Psoas muscle (tissue), 7 donors: ENCODE measurements at regions not wholly inside any gene's neighbourhood (a gene's known extent, or its start where the extent isn't known, plus 50 kb on each side); places are given as distances from the start of the nearest gene placed in this dataset.

ENCODE experiments used
- ATAC-seq, 4 donors: fragments of 200-7000 bp; cut with Tn5 transposase; one replicate each; pipeline ENCODE4 v1.9.1; 2020; ENCODE audit warnings: moderate library complexity in 3 of 4, mild to moderate bottlenecking in 2 of 4
- DNase-seq, 2 donors: peaks; one replicate each; pipeline ENCODE4 v3.0.0-alpha.2; 2020
- H3K27ac ChIP-seq: fragments of 200-600 bp; one replicate; pipeline ENCODE4 v1.8.0; 2022
- H3K27me3 ChIP-seq, 3 donors: fragments of 200-600 bp in 1 of 3; one replicate each; pipeline versions ENCODE4 v1.6.1 to v1.8.0; 2013 to 2022; ENCODE audit warnings: low read length in 2 of 3, mild to moderate bottlenecking in 2 of 3, moderate library complexity in 1 of 3; ENCODE audit not compliant: insufficient read depth in 3 of 3
- H3K36me3 ChIP-seq, 2 donors: fragments of 200-600 bp in 1 of 2; one replicate each; pipeline versions ENCODE4 v1.6.1 to v1.8.0; 2013 to 2022; ENCODE audit warnings: low read depth in 1 of 2, mild to moderate bottlenecking in 1 of 2, moderate library complexity in 1 of 2; ENCODE audit not compliant: insufficient read depth in 1 of 2
- H3K4me1 ChIP-seq: fragments of 200-600 bp; one replicate; pipeline ENCODE4 v1.8.0; 2022
- H3K4me3 ChIP-seq: fragments of 200-600 bp; one replicate; pipeline ENCODE4 v1.8.0; 2022; ENCODE audit warnings: mild to moderate bottlenecking
- H3K9me3 ChIP-seq: fragments of 200-600 bp; one replicate; pipeline ENCODE4 v1.8.0; 2022
- CTCF ChIP-seq: fragments of 200-600 bp; IDR thresholded peaks from one replicate; pipeline ENCODE4 v1.8.0; 2022; ENCODE audit warnings: antibody characterized with exemption
- WGBS, 3 donors: extraction: QIAGEN DNeasy Blood & Tissue Kit; methylation state at CpG; one replicate each; pipeline versions ENCODE4 v1.1.6 to v1.1.7; 2013; 5-methylcytosine and 5-hydroxymethylcytosine counted together
- intact Hi-C, 2 donors: fragments of 100-400 bp; cut with DNase I; formaldehyde crosslinking; loops; one replicate each; pipeline versions ENCODE4 v1.11.0 to v1.14.2; 2022
- donor health status: healthy with polysubstance abuse.
- donor health status: DM: no; HTN: no; CAD: no; lungs with moderate emphysema.
- donor health status: Bipolar disorder and iron deficiency.
- donor health status: healthy.
- donor health status: DM: yes; HTN: yes; CAD: no.
- donor health status: DM: no; HTN: no; CAD: no.
- donor health status: DM: yes; HTN: yes; CAD: no.

GRCh38 chr1:223038288-223039006 is 104.6 kb downstream of the TLR5 start:
- WGBS, 3 donors = 83 to 92% (median 85%) methylated on average over 19 of the region's 19 CpGs
- ATAC-seq (no peak), DNase-seq (no peak)
- Histone ChIP-seq H3K9me3 (no peaks in the 10 kb centered on the region), H3K4me1 (no peaks in the 10 kb centered on the region), H3K27me3 (no peaks in the 10 kb centered on the region), H3K36me3 (no peaks in the 10 kb centered on the region), H3K27ac (no peak overlapping the region), H3K4me3 (no peak overlapping the region)
- no peak for TF ChIP-seq CTCF
- intact Hi-C loops = no loop called here

GRCh38 chr1:223039990-223040389 is 103.1 kb downstream of the TLR5 start:
- Histone ChIP-seq H3K9me3 (no peaks in the 10 kb centered on the region), H3K36me3 (no peaks in the 10 kb centered on the region), H3K4me1 (no peaks in the 10 kb centered on the region), H3K27me3 (no peaks in the 10 kb centered on the region), H3K27ac (no peak overlapping the region), H3K4me3 (no peak overlapping the region)
- 33 to 38% (median 34%) methylated on average over 6 of the region's 6 CpGs for WGBS, 3 donors
- no peak for TF ChIP-seq CTCF
- DNase-seq (no peak), ATAC-seq (peak in 1 of 4 donors; percentile 66)
- intact Hi-C loops = no loop called here

- H3K27me3 ChIP-seq = no peaks in the 10 kb centered on the region
- intact Hi-C loops = no loop called here
- no peak overlapping the region for H3K27ac ChIP-seq
- DNase-seq = no peak
- H3K36me3 ChIP-seq = no peaks in the 10 kb centered on the region
- 29 to 35% (median 30%) methylated on average over 2 of the region's 2 CpGs for WGBS, 3 donors
- H3K9me3 ChIP-seq = no peaks in the 10 kb centered on the region
- TF ChIP-seq CTCF = no peak
- peak in 1 of 4 donors; percentile 15 for ATAC-seq
- H3K4me3 ChIP-seq = no peak overlapping the region
- H3K4me1 ChIP-seq = no peaks in the 10 kb centered on the region
Measured at GRCh38 chr1:223041481-223041880, 101.6 kb downstream of the TLR5 start.

- no peaks in the 10 kb centered on the region for H3K27me3 ChIP-seq
- ATAC-seq (no peak), DNase-seq (no peak)
- H3K4me1 ChIP-seq = no peaks in the 10 kb centered on the region
- no peak overlapping the region for H3K27ac ChIP-seq
- no peak overlapping the region for H3K4me3 ChIP-seq
- WGBS, 3 donors = 69 to 90% (median 76%) methylated on average over 4 of the region's 4 CpGs
- intact Hi-C loops = no loop called here
- no peaks in the 10 kb centered on the region for H3K36me3 ChIP-seq
- TF ChIP-seq CTCF = no peak
- no peaks in the 10 kb centered on the region for H3K9me3 ChIP-seq
Measured at GRCh38 chr1:223045164-223045957, 97.7 kb downstream of the TLR5 start.
